GM12874 (cell line): ENCODE measurements at regions not wholly inside any gene's neighbourhood (a gene's known extent, or its start where the extent isn't known, plus 50 kb on each side); places are given as distances from the start of the nearest gene placed in this dataset.

ENCODE experiments used
- TF ChIP-seq, protein P1 (sequence below): IDR thresholded peaks from 2 replicates; pipeline ENCODE4 v1.5.1; 2011; ENCODE audit warnings: low read depth, mild to moderate bottlenecking, control low read depth, low read length, moderate library complexity; ENCODE audit not compliant: insufficient read depth

DNA sequence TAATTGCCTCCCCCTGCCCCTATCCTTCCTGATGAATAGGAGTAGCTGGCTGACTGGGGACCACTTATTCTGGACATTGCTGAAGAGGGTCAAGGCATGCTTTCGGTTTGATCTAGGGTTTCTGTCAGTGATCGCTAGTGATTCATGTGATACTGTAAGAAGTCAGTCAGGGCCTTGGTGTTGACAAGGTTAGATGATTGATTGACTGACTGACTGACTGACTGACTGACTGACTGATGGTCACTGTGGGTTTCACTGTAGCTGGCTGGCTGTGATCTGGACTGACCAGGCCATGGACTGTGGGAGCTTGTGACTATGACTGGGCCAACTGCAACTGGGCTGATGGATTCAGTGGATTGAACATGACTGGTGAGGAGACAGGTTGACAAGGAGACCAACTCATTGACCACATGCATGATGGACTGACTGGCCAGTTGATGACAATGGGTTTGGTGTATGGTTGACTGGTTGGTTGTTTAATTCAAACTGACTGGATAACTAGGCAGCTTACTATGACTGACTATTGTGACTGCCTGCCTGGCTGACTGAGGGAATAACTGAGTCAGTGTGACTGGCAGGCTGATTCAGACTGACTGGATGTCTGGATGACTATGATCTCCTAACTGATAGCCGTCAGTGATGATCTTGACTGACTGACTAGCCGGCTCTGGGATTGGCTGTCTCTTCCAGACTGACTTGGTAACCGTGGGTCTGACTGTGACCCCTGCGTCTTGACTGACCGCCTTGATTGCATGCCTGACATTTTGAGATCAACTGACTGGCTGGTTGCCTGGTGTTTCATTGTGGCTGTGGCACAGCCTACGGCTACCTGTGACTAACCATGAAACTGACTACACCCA, 509.9 kb downstream of the SHQ1 start:
- TF ChIP-seq, protein P1, sequence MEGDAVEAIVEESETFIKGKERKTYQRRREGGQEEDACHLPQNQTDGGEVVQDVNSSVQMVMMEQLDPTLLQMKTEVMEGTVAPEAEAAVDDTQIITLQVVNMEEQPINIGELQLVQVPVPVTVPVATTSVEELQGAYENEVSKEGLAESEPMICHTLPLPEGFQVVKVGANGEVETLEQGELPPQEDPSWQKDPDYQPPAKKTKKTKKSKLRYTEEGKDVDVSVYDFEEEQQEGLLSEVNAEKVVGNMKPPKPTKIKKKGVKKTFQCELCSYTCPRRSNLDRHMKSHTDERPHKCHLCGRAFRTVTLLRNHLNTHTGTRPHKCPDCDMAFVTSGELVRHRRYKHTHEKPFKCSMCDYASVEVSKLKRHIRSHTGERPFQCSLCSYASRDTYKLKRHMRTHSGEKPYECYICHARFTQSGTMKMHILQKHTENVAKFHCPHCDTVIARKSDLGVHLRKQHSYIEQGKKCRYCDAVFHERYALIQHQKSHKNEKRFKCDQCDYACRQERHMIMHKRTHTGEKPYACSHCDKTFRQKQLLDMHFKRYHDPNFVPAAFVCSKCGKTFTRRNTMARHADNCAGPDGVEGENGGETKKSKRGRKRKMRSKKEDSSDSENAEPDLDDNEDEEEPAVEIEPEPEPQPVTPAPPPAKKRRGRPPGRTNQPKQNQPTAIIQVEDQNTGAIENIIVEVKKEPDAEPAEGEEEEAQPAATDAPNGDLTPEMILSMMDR, result no peak

DNA sequence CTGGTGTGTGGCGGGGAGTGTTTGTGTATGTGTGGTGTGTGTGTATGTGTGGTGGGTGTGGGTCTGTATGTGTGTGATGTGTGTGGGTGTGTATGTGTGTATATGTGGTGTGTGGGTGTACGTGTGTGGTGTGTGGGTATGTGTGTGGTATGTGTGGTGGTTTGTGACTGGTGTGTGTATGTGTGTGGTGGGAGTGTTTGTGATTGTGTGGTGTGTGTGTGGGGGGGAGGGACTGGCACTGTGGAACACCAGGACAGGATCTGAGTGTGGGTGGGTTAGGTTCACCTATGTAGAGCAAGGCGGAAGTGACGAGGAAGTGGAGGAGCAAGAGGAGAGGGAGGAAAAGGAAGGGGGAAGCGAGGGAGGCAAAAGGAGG, 510.8 kb downstream of the SHQ1 start:
- TF ChIP-seq, protein P1, result no peak

DNA sequence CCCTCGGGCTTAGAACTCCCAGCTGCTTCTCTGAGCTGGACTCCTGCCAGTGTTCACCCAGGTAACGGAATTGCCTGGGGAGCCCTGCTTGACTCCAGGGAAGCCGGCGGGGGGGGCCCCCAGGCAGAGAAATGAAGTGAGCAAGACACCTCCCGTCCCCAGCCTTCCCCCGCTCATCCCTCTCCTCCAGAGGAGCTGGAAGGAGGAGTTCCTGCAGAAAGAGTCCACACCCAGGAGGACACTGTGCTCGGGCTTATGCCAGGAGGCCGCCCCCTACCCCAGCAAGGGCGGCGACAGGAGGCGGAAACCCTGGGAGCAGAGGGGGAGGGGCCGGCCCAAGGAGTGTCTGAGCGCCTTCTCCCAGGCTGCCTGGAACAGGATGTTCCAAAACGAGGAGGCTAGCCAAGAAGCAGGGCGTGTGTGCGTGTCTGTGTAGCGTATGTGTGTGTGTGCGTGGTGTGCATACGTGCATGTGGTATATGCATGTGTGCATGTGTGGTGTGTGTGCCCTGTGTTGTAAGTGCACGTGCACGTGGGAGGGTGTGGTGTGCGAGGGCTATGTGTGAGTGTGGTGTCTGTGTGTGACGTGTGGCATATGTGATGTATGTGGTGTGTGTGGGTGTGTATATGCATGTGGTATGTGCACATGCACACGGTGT, 511.3 kb downstream of the SHQ1 start:
- TF ChIP-seq, protein P1, result no peak

DNA sequence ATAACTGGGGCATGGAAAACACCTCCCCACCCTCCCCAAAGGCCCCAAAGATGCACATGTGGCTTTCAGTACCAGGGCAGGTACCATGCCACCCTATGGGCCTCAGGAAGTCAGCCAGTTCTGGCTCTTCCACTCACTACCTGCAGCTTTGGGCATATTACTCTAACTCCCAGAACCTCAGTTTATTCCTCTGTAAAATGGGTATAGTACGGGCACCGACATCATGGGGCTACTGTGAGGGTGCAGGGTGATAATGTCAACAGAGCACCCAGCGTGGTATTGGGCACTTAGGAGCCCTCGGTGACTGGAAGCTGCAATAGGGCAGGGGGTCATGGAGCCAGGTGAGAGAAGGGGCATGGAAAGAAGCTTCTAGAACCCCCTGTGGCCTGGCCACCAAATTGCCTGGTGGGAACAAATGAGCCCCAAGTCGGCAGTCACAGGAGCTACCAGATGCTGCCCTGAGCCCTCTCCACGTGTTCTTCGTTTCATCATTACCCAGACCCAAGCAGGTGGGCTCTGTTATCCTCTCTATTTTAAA, 512.1 kb downstream of the SHQ1 start:
- TF ChIP-seq, protein P1, result no peak

DNA sequence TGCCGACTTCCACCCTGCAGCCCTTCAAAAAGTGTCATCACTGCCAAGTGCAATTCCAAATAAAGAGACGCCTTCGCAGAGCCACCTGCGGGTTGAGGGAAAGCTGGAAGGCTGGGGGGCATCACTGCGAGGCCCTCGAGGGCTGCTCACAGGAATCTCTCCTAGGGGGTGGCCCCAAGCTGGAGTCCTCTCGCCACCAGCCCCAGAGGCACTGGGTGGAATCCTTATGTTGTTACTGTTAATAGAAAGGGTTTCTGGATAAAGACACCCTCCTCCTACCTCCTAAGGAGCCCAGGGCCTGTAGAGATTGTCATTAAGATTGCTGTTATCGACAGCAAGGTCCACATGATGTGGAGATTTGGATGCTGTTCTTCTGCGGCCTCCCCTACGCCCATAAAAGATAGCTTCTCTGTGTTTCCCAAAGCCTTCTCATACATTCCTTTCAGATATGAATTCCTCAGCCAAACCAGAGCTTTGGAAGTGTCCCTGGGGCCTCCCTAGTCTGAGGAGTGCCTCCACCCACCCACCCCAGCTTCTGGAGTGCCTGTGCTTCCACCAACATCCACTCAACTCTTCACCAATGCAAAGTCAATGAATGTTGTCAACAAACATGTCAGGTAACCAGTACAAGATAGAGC, 512.7 kb downstream of the SHQ1 start:
- TF ChIP-seq, protein P1, result no peak

DNA sequence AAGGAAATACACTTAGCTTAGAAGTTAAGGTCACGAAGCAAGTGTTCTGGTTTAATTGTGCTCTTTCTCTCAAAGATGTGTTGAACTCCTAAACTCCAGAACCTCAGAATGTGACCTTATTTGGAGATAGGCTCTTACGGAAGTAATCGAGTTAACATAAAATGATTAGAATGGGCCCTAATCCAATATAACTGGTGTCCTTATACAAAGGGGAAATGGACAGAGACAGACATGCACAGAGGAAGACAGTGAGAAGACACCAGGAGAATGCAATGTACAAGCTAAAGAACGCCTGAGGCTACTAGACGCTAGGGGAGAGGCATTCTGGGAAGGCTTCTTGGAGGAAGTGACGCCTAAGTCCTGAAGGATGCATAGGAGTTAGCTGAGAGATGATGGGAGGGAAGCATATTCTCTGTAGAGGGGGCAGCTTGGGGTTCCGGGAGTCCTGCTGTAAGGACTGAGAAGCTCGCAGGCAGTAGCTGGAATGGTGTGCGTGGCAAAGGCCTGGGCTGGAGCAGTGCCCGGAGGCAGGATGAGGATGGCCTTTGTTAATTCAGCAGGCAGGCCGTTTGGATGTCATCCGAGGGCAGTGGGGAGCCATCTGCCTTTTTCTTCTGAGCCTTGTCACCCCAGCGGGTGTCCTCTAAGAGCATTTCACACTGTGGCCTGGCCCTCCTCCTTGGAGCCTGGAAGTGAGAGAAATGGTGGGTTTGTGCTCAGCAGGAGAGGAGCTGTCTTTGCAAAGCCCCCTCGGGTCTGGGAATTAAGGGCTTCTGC, 513.4 kb downstream of the SHQ1 start:
- TF ChIP-seq, protein P1, result no peak
